Nephron (organoid): ENCODE measurements at regions not wholly inside any gene's neighbourhood (a gene's known extent, or its start where the extent isn't known, plus 50 kb on each side); places are given as distances from the start of the nearest gene placed in this dataset.

Experiments used
- H3K27ac Mint-ChIP-seq, 3 experiments: 2 replicates each; pipeline ENCODE4 v1.8.0; 2020; ENCODE audit warnings: mixed read lengths in 3 of 3, mild to moderate bottlenecking in 2 of 3, moderate library complexity in 1 of 3
- H3K27me3 Mint-ChIP-seq: 2 replicates; pipeline ENCODE4 v1.8.0; 2021; ENCODE audit warnings: low read depth, mild to moderate bottlenecking, moderate library complexity, mixed read lengths
- H3K36me3 Mint-ChIP-seq: 2 replicates; pipeline ENCODE4 v1.8.0; 2020; ENCODE audit warnings: low read depth, mixed read lengths
- H3K4me1 Mint-ChIP-seq: 2 replicates; pipeline ENCODE4 v1.8.0; 2020; ENCODE audit warnings: mixed read lengths
- H3K4me3 Mint-ChIP-seq, 3 experiments: 2 replicates each; pipeline ENCODE4 v1.8.0; 2020; ENCODE audit warnings: mild to moderate bottlenecking in 3 of 3, mixed read lengths in 3 of 3, moderate library complexity in 2 of 3
- H3K9me3 Mint-ChIP-seq: 2 replicates; pipeline ENCODE4 v1.8.0; 2020; ENCODE audit warnings: mixed read lengths
- TF ChIP-seq, protein P1 (sequence below), 3 experiments: fragments of 200-600 bp; sonication (generic); IDR thresholded peaks; one replicate each; pipeline ENCODE4 v1.5.0; 2021; ENCODE audit warnings: antibody characterized with exemption in 3 of 3; ENCODE audit not compliant: unreplicated experiment in 3 of 3

DNA sequence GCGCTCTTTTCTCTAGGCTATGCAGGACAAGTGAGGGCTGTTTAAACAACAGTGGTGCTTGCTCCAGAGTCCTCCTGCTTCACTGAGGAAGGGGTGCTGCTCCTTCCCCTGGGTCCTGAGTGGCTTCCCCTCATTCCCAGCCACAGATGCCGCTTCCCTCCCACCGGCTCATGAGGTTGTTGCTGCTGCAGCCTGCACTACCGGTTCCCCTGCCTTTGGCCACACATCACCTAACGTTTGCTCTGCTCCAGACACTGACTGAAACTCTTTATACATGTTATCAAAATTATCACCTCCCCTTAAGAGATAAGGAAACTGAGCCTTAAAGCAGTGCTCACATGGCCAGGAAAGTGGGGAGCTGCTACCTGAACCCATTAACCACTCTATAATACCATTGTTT lies 130.8 kb upstream of the LGALSL start:
- TF ChIP-seq, protein P1, sequence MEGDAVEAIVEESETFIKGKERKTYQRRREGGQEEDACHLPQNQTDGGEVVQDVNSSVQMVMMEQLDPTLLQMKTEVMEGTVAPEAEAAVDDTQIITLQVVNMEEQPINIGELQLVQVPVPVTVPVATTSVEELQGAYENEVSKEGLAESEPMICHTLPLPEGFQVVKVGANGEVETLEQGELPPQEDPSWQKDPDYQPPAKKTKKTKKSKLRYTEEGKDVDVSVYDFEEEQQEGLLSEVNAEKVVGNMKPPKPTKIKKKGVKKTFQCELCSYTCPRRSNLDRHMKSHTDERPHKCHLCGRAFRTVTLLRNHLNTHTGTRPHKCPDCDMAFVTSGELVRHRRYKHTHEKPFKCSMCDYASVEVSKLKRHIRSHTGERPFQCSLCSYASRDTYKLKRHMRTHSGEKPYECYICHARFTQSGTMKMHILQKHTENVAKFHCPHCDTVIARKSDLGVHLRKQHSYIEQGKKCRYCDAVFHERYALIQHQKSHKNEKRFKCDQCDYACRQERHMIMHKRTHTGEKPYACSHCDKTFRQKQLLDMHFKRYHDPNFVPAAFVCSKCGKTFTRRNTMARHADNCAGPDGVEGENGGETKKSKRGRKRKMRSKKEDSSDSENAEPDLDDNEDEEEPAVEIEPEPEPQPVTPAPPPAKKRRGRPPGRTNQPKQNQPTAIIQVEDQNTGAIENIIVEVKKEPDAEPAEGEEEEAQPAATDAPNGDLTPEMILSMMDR (IDR thresholded peaks at IDR 0.05; ENCODE audit: unreplicated experiment in 3 of 3): no peak
- Mint-ChIP-seq H3K4me3 (no peak overlapping the region), H3K4me1 (peaks cover 8% of the 10 kb centered on the region), H3K36me3 (no peaks in the 10 kb centered on the region), H3K27me3 (peaks cover 31% of the 10 kb centered on the region), H3K9me3 (peaks cover 4% of the 10 kb centered on the region), H3K27ac (no peak overlapping the region)

DNA sequence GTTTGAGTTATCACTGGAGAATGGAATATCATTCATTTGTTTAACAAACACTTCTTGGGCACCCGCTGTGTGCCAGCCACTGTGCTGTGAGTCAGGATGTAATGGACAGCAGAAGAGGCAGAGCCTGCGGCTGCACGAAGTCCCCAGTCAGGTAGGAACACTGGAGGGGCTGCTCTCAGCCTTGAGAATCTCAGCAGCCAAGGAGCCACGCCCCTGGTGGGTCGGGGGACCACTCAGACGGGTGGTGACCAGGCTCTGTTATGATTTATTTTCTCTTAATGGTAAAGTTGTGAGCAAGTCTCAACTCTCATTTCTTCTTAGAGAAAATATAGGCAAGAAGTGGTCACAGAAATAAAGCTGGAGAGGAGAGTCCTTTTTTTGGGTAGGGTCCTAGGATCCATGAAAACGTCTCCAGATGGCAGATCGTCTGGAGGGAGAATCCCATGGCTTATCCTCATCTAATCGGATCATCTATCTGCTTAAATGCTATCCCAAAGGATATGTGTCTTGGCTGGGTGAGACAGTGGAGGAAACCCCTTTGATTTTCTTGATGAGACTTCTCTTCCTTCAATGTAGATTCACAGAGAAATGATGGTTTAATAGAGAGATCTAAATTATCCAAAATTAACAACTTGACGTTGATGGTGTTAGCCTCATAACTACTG lies 129.1 kb upstream of the LGALSL start:
- TF ChIP-seq, protein P1 (IDR thresholded peaks at IDR 0.05; ENCODE audit: unreplicated experiment in 3 of 3): no peak
- H3K27me3 Mint-ChIP-seq: peaks cover 30% of the 10 kb centered on the region
- H3K36me3 Mint-ChIP-seq: no peaks in the 10 kb centered on the region
- peaks cover 3% of the 10 kb centered on the region for H3K9me3 Mint-ChIP-seq
- peaks cover 18% of the 10 kb centered on the region for H3K4me1 Mint-ChIP-seq
- H3K27ac Mint-ChIP-seq: no peak overlapping the region
- no peak overlapping the region for H3K4me3 Mint-ChIP-seq

DNA sequence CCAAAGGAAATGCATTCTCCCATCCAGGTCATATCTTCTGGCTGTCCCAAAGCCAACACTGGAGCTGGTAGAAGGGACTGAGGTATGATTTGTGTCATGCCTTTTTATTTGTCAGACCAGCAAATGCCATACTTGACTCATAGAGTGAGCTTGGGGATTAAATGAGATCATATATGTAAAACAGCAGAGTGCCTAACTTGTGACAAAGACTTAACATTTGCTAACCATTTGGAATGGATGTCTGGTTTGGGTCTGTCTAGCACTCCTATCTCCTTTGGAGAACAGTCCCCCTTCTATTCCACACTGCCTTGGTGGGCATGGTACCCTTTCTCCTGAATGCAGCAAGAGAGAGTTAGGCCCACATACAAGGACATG lies 128.5 kb upstream of the LGALSL start:
- Mint-ChIP-seq H3K36me3 (no peaks in the 10 kb centered on the region), H3K4me1 (peaks cover 24% of the 10 kb centered on the region), H3K9me3 (peaks cover 3% of the 10 kb centered on the region), H3K27me3 (peaks cover 30% of the 10 kb centered on the region), H3K27ac (no peak overlapping the region), H3K4me3 (no peak overlapping the region)
- TF ChIP-seq, protein P1 (IDR thresholded peaks at IDR 0.05; ENCODE audit: unreplicated experiment in 3 of 3): no peak

DNA sequence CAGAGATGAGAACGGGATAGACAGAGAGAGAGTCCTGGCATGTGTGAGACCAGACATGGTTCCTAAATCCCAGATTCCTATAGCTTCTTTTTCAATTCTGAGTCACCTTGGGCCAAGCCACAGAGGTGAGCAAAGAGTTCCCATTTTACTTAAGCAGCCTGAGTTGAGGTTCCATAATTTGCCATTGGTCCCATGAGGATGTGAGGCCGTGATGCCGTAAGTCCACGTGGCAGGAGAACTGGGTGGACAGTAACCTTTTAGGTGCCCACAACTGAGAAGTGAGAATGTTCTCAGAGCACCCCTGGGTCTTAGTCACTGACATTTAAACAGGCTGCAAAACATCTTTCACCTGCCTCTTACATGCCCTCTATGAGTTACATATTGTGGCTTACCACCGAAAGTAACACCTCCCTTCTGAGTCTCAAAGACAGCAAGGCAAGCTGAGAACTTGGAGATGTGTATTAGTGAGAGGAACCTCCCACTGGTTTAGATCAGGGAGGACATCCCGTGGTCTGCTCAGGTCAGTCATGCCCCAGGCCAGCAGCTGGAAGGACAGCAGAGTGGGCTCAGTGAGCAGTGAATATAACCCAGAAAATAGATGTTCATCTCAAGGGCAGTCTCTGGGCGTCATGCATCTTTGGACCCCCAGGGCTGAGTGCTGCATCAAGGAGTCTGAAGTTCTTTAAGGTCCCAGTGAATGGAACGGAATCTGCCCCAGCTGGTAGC lies 127.9 kb upstream of the LGALSL start:
- Mint-ChIP-seq H3K27me3 (peaks cover 30% of the 10 kb centered on the region), H3K4me1 (peaks cover 29% of the 10 kb centered on the region), H3K36me3 (no peaks in the 10 kb centered on the region), H3K27ac (no peak overlapping the region), H3K4me3 (no peak overlapping the region), H3K9me3 (no peaks in the 10 kb centered on the region)
- TF ChIP-seq, protein P1 (IDR thresholded peaks at IDR 0.05; ENCODE audit: unreplicated experiment in 3 of 3): no peak

DNA sequence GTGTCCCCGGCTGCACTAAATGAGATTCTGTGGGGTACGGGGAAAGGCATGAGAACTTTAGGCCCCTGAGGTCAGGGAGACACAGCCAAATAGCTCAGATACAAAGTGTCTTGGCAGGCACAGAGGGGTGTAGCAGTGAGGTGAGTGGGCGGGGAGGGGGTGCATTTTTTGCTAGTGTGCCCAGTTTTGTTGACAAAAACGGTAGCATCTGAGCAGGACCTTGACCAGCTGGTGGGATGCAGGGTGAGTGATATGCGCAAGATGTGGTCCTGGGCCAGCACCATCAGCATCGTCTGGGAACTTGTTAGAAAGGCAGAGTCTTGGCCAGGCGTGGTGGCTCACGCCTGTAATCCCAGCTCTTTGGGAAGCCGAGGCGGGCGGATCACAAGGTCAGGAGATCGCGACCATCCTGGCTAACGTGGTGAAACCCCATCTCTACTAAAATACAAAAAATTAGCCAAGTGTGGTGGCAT lies 127.3 kb upstream of the LGALSL start:
- no peaks in the 10 kb centered on the region for H3K9me3 Mint-ChIP-seq
- H3K36me3 Mint-ChIP-seq: no peaks in the 10 kb centered on the region
- peaks cover 30% of the 10 kb centered on the region for H3K27me3 Mint-ChIP-seq
- no peak overlapping the region for H3K4me3 Mint-ChIP-seq
- no peak overlapping the region for H3K27ac Mint-ChIP-seq
- TF ChIP-seq, protein P1 (IDR thresholded peaks at IDR 0.05; ENCODE audit: unreplicated experiment in 3 of 3): no peak
- peaks cover 34% of the 10 kb centered on the region for H3K4me1 Mint-ChIP-seq
